GM12874 (cell line): ENCODE measurements at regions not wholly inside any gene's neighbourhood (a gene's known extent, or its start where the extent isn't known, plus 50 kb on each side); places are given as distances from the start of the nearest gene placed in this dataset.

Experiments used
- CTCF ChIP-seq: IDR thresholded peaks from 2 replicates; pipeline ENCODE4 v1.5.1; 2011; ENCODE audit warnings: low read depth, mild to moderate bottlenecking, control low read depth, low read length, moderate library complexity; ENCODE audit not compliant: insufficient read depth

GRCh38 chr7:16933296-16934279, 51.8 kb upstream of the AGR3 start:
- no peak for TF ChIP-seq CTCF

GRCh38 chr7:16934722-16935340, 53.0 kb upstream of the AGR3 start:
- no peak for TF ChIP-seq CTCF

- no peak for TF ChIP-seq CTCF
Observed at GRCh38 chr7:16935341-16935735, 53.6 kb upstream of the AGR3 start.

- TF ChIP-seq CTCF = no peak
Observed at GRCh38 chr7:16936626-16937422, 55.0 kb upstream of the AGR3 start.

GRCh38 chr7:16939161-16939560, 57.4 kb upstream of the AGR3 start:
- TF ChIP-seq CTCF = no peak

GRCh38 chr7:16940776-16941175, 59.0 kb upstream of the AGR3 start:
- TF ChIP-seq CTCF = no peak

GRCh38 chr7:16942929-16943509, 61.2 kb upstream of the AGR3 start:
- no peak for TF ChIP-seq CTCF
